KMS-11 (cell line): ENCODE measurements at regions not wholly inside any gene's neighbourhood (a gene's known extent, or its start where the extent isn't known, plus 50 kb on each side); places are given as distances from the start of the nearest gene placed in this dataset.

Source experiments
- H2AFZ ChIP-seq: fragments of 200-600 bp; sonication (generic); 2 replicates; pipeline ENCODE4 v1.6.1; 2016; ENCODE audit warnings: antibody characterized with exemption, mixed run types, low read depth
- H3K27ac ChIP-seq: fragments of 200-600 bp; sonication (generic); 2 replicates; pipeline ENCODE4 v1.6.1; 2016; ENCODE audit warnings: mild to moderate bottlenecking, mixed run types
- H3K27me3 ChIP-seq: fragments of 200-600 bp; sonication (generic); 2 replicates; pipeline ENCODE4 v1.6.1; 2017; ENCODE audit warnings: mild to moderate bottlenecking, low read depth, mixed run types, moderate library complexity; ENCODE audit not compliant: insufficient read depth
- H3K36me3 ChIP-seq: fragments of 200-600 bp; sonication (generic); 2 replicates; pipeline ENCODE4 v1.6.1; 2017; ENCODE audit warnings: mild to moderate bottlenecking, mixed run types; ENCODE audit not compliant: insufficient read depth
- H3K4me1 ChIP-seq: fragments of 200-600 bp; sonication (generic); 2 replicates; pipeline ENCODE4 v1.6.1; 2016; ENCODE audit warnings: mild to moderate bottlenecking, low read depth, mixed run types; ENCODE audit not compliant: poor library complexity, severe bottlenecking
- H3K4me2 ChIP-seq: fragments of 200-600 bp; sonication (generic); 2 replicates; pipeline ENCODE4 v1.7.0; 2016; ENCODE audit warnings: mild to moderate bottlenecking, mixed run types
- H3K4me3 ChIP-seq: fragments of 200-600 bp; sonication (generic); IDR thresholded peaks from 2 replicates; pipeline ENCODE4 v1.6.1; 2017; ENCODE audit warnings: low read depth, low read length, mixed read lengths; ENCODE audit not compliant: insufficient read depth
- H3K79me2 ChIP-seq: fragments of 200-600 bp; sonication (generic); 2 replicates; pipeline ENCODE4 v1.6.1; 2016; ENCODE audit warnings: low read depth, mixed run types; ENCODE audit not compliant: insufficient read depth
- H3K9ac ChIP-seq: fragments of 200-600 bp; sonication (generic); 2 replicates; pipeline ENCODE4 v1.6.1; 2016; ENCODE audit warnings: mild to moderate bottlenecking, mixed run types
- H4K20me1 ChIP-seq: fragments of 200-600 bp; sonication (generic); 2 replicates; pipeline ENCODE4 v1.6.1; 2016; ENCODE audit warnings: mild to moderate bottlenecking, mixed run types; ENCODE audit not compliant: insufficient read depth
- CTCF ChIP-seq: fragments of 200-600 bp; sonication (generic); conservative IDR thresholded peaks from 2 replicates; pipeline ENCODE4 v1.6.1; 2017; ENCODE audit warnings: low read depth, mild to moderate bottlenecking, antibody characterized with exemption, low read length, moderate library complexity, mixed read lengths

GRCh38 chr15:46296002-46296401 lies 661.2 kb downstream of the SQOR start:
- no peak overlapping the region for H3K4me3 ChIP-seq
- no peaks in the 10 kb centered on the region for H3K4me1 ChIP-seq
- H2AFZ ChIP-seq: no peak overlapping the region
- no peak overlapping the region for H3K4me2 ChIP-seq
- H3K9ac ChIP-seq: no peak overlapping the region
- no peak for TF ChIP-seq CTCF
- H4K20me1 ChIP-seq: no peaks in the 10 kb centered on the region
- no peaks in the 10 kb centered on the region for H3K27me3 ChIP-seq
- H3K79me2 ChIP-seq: no peaks in the 10 kb centered on the region
- no peaks in the 10 kb centered on the region for H3K36me3 ChIP-seq
- H3K27ac ChIP-seq: no peak overlapping the region

GRCh38 chr15:46296797-46297196 lies 662.0 kb downstream of the SQOR start:
- Histone ChIP-seq H3K9ac (no peak overlapping the region), H3K4me3 (no peak overlapping the region), H3K27me3 (no peaks in the 10 kb centered on the region), H4K20me1 (no peaks in the 10 kb centered on the region), H3K36me3 (no peaks in the 10 kb centered on the region), H3K27ac (no peak overlapping the region), H3K4me2 (no peak overlapping the region), H2AFZ (no peak overlapping the region), H3K79me2 (no peaks in the 10 kb centered on the region), H3K4me1 (no peaks in the 10 kb centered on the region)
- no peak for TF ChIP-seq CTCF

GRCh38 chr15:46297766-46298165 lies 662.9 kb downstream of the SQOR start:
- Histone ChIP-seq H3K9ac (no peak overlapping the region), H3K27me3 (no peaks in the 10 kb centered on the region), H3K4me1 (no peaks in the 10 kb centered on the region), H3K4me2 (no peak overlapping the region), H2AFZ (no peak overlapping the region), H3K79me2 (no peaks in the 10 kb centered on the region), H3K27ac (no peak overlapping the region), H3K4me3 (no peak overlapping the region), H3K36me3 (no peaks in the 10 kb centered on the region), H4K20me1 (no peaks in the 10 kb centered on the region)
- no peak for TF ChIP-seq CTCF

GRCh38 chr15:46300716-46301115 lies 665.9 kb downstream of the SQOR start:
- Histone ChIP-seq H2AFZ (no peak overlapping the region), H3K9ac (no peak overlapping the region), H3K4me1 (no peaks in the 10 kb centered on the region), H3K4me2 (no peak overlapping the region), H3K79me2 (no peaks in the 10 kb centered on the region), H3K36me3 (no peaks in the 10 kb centered on the region), H4K20me1 (no peaks in the 10 kb centered on the region), H3K27me3 (no peaks in the 10 kb centered on the region), H3K4me3 (no peak overlapping the region), H3K27ac (no peak overlapping the region)
- TF ChIP-seq CTCF: no peak

- no peak overlapping the region for H3K4me2 ChIP-seq
- no peak for TF ChIP-seq CTCF
- no peaks in the 10 kb centered on the region for H3K36me3 ChIP-seq
- no peak overlapping the region for H3K9ac ChIP-seq
- no peak overlapping the region for H3K4me3 ChIP-seq
- H4K20me1 ChIP-seq: no peaks in the 10 kb centered on the region
- H3K4me1 ChIP-seq: no peaks in the 10 kb centered on the region
- H3K27ac ChIP-seq: no peak overlapping the region
- H2AFZ ChIP-seq: no peak overlapping the region
- H3K79me2 ChIP-seq: no peaks in the 10 kb centered on the region
- no peaks in the 10 kb centered on the region for H3K27me3 ChIP-seq
Measured at GRCh38 chr15:46301291-46301690, 666.5 kb downstream of the SQOR start.
